SK-N-SH (cell line): ENCODE measurements at regions not wholly inside any gene's neighbourhood (a gene's known extent, or its start where the extent isn't known, plus 50 kb on each side); places are given as distances from the start of the nearest gene placed in this dataset.
"Not testable (repeated sequence)": the region's sequence is repeated elsewhere in the genome, so short reads cannot be mapped to it uniquely, and the experiment has no call there.

Experiments used
- CTCF ChIA-PET: fragments of 300-600, 350-600 bp; formaldehyde crosslinking; extraction: SDS; loops from one replicate; lab custom pipeline; 2021; lab: Yijun Ruan, JAX
- POLR2A ChIA-PET: fragments of 350-600 bp; sonication (Branson Sonifier 250); formaldehyde crosslinking; extraction: SDS; loops from one replicate; lab custom pipeline; 2020; ENCODE audit warnings: antibody characterized with exemption, inconsistent platforms; lab: Yijun Ruan, JAX
- DNase-seq: peaks from one replicate; pipeline ENCODE4 v3.0.0; 2012
- H2AFZ ChIP-seq: fragments of 200-600 bp; sonication (generic); 2 replicates; pipeline ENCODE4 v1.8.1; 2016; ENCODE audit warnings: antibody characterized with exemption, mild to moderate bottlenecking, low read depth
- H3F3A ChIP-seq: fragments of 200-600 bp; sonication (generic); replicated peaks from 2 replicates; pipeline ENCODE3; 2016; ENCODE audit warnings: antibody characterized with exemption, mild to moderate bottlenecking; ENCODE audit not compliant: insufficient read depth
- H3K27ac ChIP-seq, 2 experiments: fragments of 200-500 bp in 1 of 2; fragments of 200-600 bp in 1 of 2; sonication (Bioruptor generic) in 1 of 2; sonication (generic), shearing (Covaris generic) in 1 of 2; 2 replicates each; pipeline versions ENCODE4 v1.5.1 to v1.6.1; 2014 to 2016; ENCODE audit warnings: low read depth in 2 of 2, inconsistent platforms in 1 of 2, low read length in 1 of 2, mild to moderate bottlenecking in 1 of 2, mixed read lengths in 1 of 2
- H3K27me3 ChIP-seq: fragments of 200-600 bp; sonication (generic), shearing (Covaris generic); 2 replicates; pipeline ENCODE4 v1.6.1; 2016; ENCODE audit warnings: mixed run types; ENCODE audit not compliant: insufficient read depth
- H3K36me3 ChIP-seq, 2 experiments: fragments of 200-500 bp in 1 of 2; fragments of 200-600 bp in 1 of 2; sonication (Bioruptor generic) in 1 of 2; sonication (generic) in 1 of 2; replicated peaks in 1 of 2; 2 replicates each; pipeline versions ENCODE3 to v1.5.1; 2014 to 2016; ENCODE audit warnings: low read length in 1 of 2, mild to moderate bottlenecking in 1 of 2; ENCODE audit not compliant: insufficient read depth in 2 of 2, control insufficient read depth in 1 of 2
- H3K4me1 ChIP-seq, 2 experiments: fragments of 200-500 bp in 1 of 2; fragments of 200-600 bp in 1 of 2; sonication (Bioruptor generic) in 1 of 2; sonication (generic), shearing (Covaris generic) in 1 of 2; 2 replicates each; pipeline versions ENCODE4 v1.5.1 to v1.6.1; 2014 to 2016; ENCODE audit warnings: low read depth in 1 of 2, low read length in 1 of 2, mixed run types in 1 of 2; ENCODE audit not compliant: insufficient read depth in 2 of 2, control insufficient read depth in 1 of 2
- H3K4me2 ChIP-seq: fragments of 200-600 bp; sonication (generic), shearing (Covaris generic); 2 replicates; pipeline ENCODE4 v1.6.1; 2017; ENCODE audit warnings: mixed run types
- H3K4me3 ChIP-seq, 2 experiments: fragments of 200-500 bp in 1 of 2; fragments of 200-600 bp in 1 of 2; sonication (Bioruptor generic) in 1 of 2; sonication (generic), shearing (Covaris generic) in 1 of 2; 2 replicates each; pipeline versions ENCODE4 v1.5.1 to v1.8.1; 2014 to 2016; ENCODE audit warnings: low read depth in 2 of 2, inconsistent platforms in 1 of 2, low read length in 1 of 2, mild to moderate bottlenecking in 1 of 2, mixed read lengths in 1 of 2, moderate library complexity in 1 of 2
- H3K79me2 ChIP-seq: fragments of 200-600 bp; sonication (generic); 2 replicates; pipeline ENCODE4 v1.8.1; 2017; ENCODE audit warnings: mild to moderate bottlenecking; ENCODE audit not compliant: insufficient read depth
- H3K9ac ChIP-seq: fragments of 200-600 bp; sonication (generic); 2 replicates; pipeline ENCODE4 v1.6.1; 2017; ENCODE audit warnings: mixed run types
- H3K9me2 ChIP-seq: fragments of 200-600 bp; sonication (generic); 2 replicates; pipeline ENCODE4 v1.6.1; 2017; ENCODE audit warnings: mixed run types
- H3K9me3 ChIP-seq: fragments of 200-600 bp; sonication (generic); 2 replicates; pipeline ENCODE4 v1.6.1; 2017; ENCODE audit warnings: mixed run types, mild to moderate bottlenecking, moderate library complexity
- H4K20me1 ChIP-seq: fragments of 200-600 bp; sonication (generic); 2 replicates; pipeline ENCODE4 v1.6.1; 2017; ENCODE audit warnings: mild to moderate bottlenecking, mixed run types; ENCODE audit not compliant: insufficient read depth
- CHD2 ChIP-seq: fragments of 150-350 bp; IDR thresholded peaks from 2 replicates; pipeline ENCODE4 v1.6.1; 2018; ENCODE audit warnings: low read length; ENCODE audit not compliant: partially characterized antibody
- CTCF ChIP-seq: fragments of 200-600 bp; sonication (generic); IDR thresholded peaks from 2 replicates; pipeline ENCODE4 v1.6.1; 2017; ENCODE audit warnings: antibody characterized with exemption, mild to moderate bottlenecking, moderate library complexity
- FOXM1 ChIP-seq: IDR thresholded peaks from 2 replicates; pipeline ENCODE4 v1.4.0; 2012; ENCODE audit warnings: low read depth, mild to moderate bottlenecking
- IRF3 ChIP-seq: fragments of 150-350 bp; IDR thresholded peaks from 2 replicates; pipeline ENCODE4 v1.6.1; 2016; ENCODE audit warnings: mild to moderate bottlenecking, low read depth, low read length
- MEF2A ChIP-seq: IDR thresholded peaks from 2 replicates; pipeline ENCODE4 v1.4.0; 2012; ENCODE audit warnings: low read depth, borderline replicate concordance
- POLR2AphosphoS5 ChIP-seq: IDR thresholded peaks from 2 replicates; pipeline ENCODE4 v1.6.1; 2012; ENCODE audit warnings: low read depth, low read length
- RCOR1 ChIP-seq: fragments of 150-350 bp; IDR thresholded peaks from 2 replicates; pipeline ENCODE4 v1.6.1; 2017; ENCODE audit warnings: antibody characterized with exemption, low read length
- SMC3 ChIP-seq: IDR thresholded peaks from 2 replicates; pipeline ENCODE4 v1.6.1; 2012; ENCODE audit warnings: low read depth, low read length, improper control_type of control experiment
- WGBS: methylation state at CpG from one replicate; pipeline ENCODE4 v1.1.6; 2017; ENCODE audit warnings: low lambda C conversion rate; 5-methylcytosine and 5-hydroxymethylcytosine counted together

- Histone ChIP-seq H3K27me3 (no peaks in the 10 kb centered on the region), H3K36me3 (no peaks in the 10 kb centered on the region), H4K20me1 (no peaks in the 10 kb centered on the region), H3K4me2 (no peak overlapping the region), H3F3A (no peaks in the 10 kb centered on the region), H3K27ac (no peak overlapping the region), H3K79me2 (no peaks in the 10 kb centered on the region), H2AFZ (no peak overlapping the region), H3K4me3 (no peak overlapping the region), H3K9ac (no peak overlapping the region), H3K9me2 (no peaks in the 10 kb centered on the region), H3K9me3 (no peaks in the 10 kb centered on the region), H3K4me1 (no peaks in the 10 kb centered on the region)
- POLR2A ChIA-PET: no interaction called here
- CTCF ChIA-PET: interaction anchor here (0.6 kb wide), 1 partner anchor 100 kb away, joined by 3 read pairs; no protein-coding TSS in a partner anchor
- 23% methylated on average over 3 of the region's 3 CpGs for WGBS
- DNase-seq: no peak
- no peak for TF ChIP-seq CHD2
- TF ChIP-seq SMC3: no peak
Measured at GRCh38 chr7:45306752-45307305, 149.2 kb downstream of the RAMP3 start.

GRCh38 chr7:45311597-45311996 is 154.0 kb downstream of the RAMP3 start:
- no peak overlapping the region for H3K9ac ChIP-seq
- H3F3A ChIP-seq: no peaks in the 10 kb centered on the region
- H2AFZ ChIP-seq: no peak overlapping the region
- TF ChIP-seq IRF3: no peak
- TF ChIP-seq RCOR1: no peak
- TF ChIP-seq FOXM1: no peak
- TF ChIP-seq CTCF: no peak
- no peak for TF ChIP-seq CHD2
- no peak for TF ChIP-seq POLR2AphosphoS5
- TF ChIP-seq MEF2A: no peak
- 23% methylated on average over 4 of the region's 5 CpGs for WGBS
- 0 out of 2 replicates have a peak, but pooled peaks cover 3% of the 10 kb centered on the region for H3K9me3 ChIP-seq
- no peaks in the 10 kb centered on the region for H3K36me3 ChIP-seq
- CTCF ChIA-PET: no interaction called here
- H3K4me1 ChIP-seq: no peaks in the 10 kb centered on the region
- no peak overlapping the region for H3K4me3 ChIP-seq
- H3K27ac ChIP-seq: no peak overlapping the region
- no peaks in the 10 kb centered on the region for H4K20me1 ChIP-seq
- H3K79me2 ChIP-seq: no peaks in the 10 kb centered on the region
- POLR2A ChIA-PET: no interaction called here
- no peaks in the 10 kb centered on the region for H3K9me2 ChIP-seq
- H3K27me3 ChIP-seq: no peaks in the 10 kb centered on the region
- DNase-seq: no peak
- no peak overlapping the region for H3K4me2 ChIP-seq

GRCh38 chr7:45315512-45315911 is 157.9 kb downstream of the RAMP3 start:
- H3K27ac ChIP-seq, POLR2A ChIA-PET, H3K79me2 ChIP-seq, H3K9me3 ChIP-seq, H3K27me3 ChIP-seq, H2AFZ ChIP-seq, H3K4me2 ChIP-seq, H3K4me1 ChIP-seq, H4K20me1 ChIP-seq, DNase-seq, H3K9ac ChIP-seq, H3F3A ChIP-seq, CTCF ChIA-PET, H3K36me3 ChIP-seq, H3K9me2 ChIP-seq, H3K4me3 ChIP-seq: not testable (repeated sequence)
- 47% methylated on average over 7 of the region's 7 CpGs for WGBS
